ENCODE measurements at regions not wholly inside any gene's neighbourhood (a gene's known extent, or its start where the extent isn't known, plus 50 kb on each side); places are given as distances from the start of the nearest gene placed in this dataset.
"Not testable (repeated sequence)": the region's sequence is repeated elsewhere in the genome, so short reads cannot be mapped to it uniquely, and the experiment has no call there.

- not testable (repeated sequence) for TF ChIP-seq CTCF (IDR thresholded peaks at IDR 0.05); REST (IDR thresholded peaks at IDR 0.05; ENCODE audit: insufficient read depth in 1 of 2, low read depth in 2 of 2, low read length in 1 of 2); POLR2AphosphoS5 (IDR thresholded peaks at IDR 0.05; ENCODE audit: low read depth, low read length); TCF7L2 (IDR thresholded peaks at IDR 0.05; ENCODE audit: low read depth, low read length)
Observed at GRCh38 chr21:10460957-10461356, 60.4 kb upstream of the TPTE start.
